Islet of Langerhans (tissue), 1 donor: ENCODE measurements at regions not wholly inside any gene's neighbourhood (a gene's known extent, or its start where the extent isn't known, plus 50 kb on each side); places are given as distances from the start of the nearest gene placed in this dataset.
A peak's percentile ranks its signal among the peaks of the same experiment; 100 is the strongest.
"Not testable (repeated sequence)": the region's sequence is repeated elsewhere in the genome, so short reads cannot be mapped to it uniquely, and the experiment has no call there.

ENCODE experiments used
- FAIRE-seq: peaks from one replicate; lab custom pipeline; 2011; peaks lifted over from hg19 to GRCh38; lab: Jason Lieb, UNC

DNA sequence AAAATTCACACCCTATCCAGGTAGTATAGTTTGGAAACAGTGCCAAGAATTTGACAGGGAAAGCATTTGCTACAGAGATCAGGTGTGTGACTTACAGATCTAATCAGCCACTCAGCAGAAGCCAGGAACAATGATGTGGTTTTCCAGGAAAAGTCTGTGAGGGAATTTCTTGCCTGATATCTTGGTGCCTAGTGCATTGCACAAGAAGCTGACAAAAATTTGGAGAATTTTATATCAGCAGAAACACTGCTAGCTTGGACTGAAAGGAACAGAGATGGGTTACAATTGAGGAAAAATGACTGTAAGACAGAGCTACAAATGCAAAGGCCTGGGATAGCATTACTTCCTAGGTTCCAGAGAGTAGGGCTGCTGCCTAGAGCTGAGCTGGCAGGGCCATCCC, 658.1 kb upstream of the CHD1 start:
- no peak for FAIRE-seq

DNA sequence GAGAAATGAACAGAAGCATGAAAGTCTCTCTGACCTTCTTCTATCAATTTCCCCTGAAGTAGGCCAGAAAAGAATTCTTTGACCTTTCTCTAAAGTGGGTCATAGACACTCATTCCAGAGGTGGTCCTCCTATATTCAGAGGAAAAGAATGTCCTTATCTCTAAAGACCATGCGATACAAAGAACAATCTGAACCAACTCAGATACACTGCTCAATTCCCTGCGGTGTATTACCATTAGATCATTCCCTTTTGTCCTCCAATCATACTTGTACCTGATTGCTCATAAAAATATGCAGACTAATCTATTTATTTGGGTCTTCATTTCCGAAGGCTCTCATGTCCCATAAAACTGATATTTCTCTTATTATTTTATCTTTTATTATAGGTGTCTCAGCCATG, 652.4 kb upstream of the CHD1 start:
- peak; percentile 41 for FAIRE-seq

- FAIRE-seq, result not testable (repeated sequence)
These were observed 634.3 kb upstream of the CHD1 start for GRCh38 chr5:99562937-99563627.

- no peak for FAIRE-seq
These were observed 624.5 kb upstream of the CHD1 start for GRCh38 chr5:99553211-99553810.

- no peak for FAIRE-seq
These were observed 615.5 kb upstream of the CHD1 start for GRCh38 chr5:99544356-99544755.

GRCh38 chr5:99543841-99544240, 615.0 kb upstream of the CHD1 start:
- no peak for FAIRE-seq

- FAIRE-seq, result not testable (repeated sequence)
These were observed 605.4 kb upstream of the CHD1 start for GRCh38 chr5:99534241-99534640.

- not testable (repeated sequence) for FAIRE-seq
These were observed 592.9 kb upstream of the CHD1 start for GRCh38 chr5:99521666-99522065.

DNA sequence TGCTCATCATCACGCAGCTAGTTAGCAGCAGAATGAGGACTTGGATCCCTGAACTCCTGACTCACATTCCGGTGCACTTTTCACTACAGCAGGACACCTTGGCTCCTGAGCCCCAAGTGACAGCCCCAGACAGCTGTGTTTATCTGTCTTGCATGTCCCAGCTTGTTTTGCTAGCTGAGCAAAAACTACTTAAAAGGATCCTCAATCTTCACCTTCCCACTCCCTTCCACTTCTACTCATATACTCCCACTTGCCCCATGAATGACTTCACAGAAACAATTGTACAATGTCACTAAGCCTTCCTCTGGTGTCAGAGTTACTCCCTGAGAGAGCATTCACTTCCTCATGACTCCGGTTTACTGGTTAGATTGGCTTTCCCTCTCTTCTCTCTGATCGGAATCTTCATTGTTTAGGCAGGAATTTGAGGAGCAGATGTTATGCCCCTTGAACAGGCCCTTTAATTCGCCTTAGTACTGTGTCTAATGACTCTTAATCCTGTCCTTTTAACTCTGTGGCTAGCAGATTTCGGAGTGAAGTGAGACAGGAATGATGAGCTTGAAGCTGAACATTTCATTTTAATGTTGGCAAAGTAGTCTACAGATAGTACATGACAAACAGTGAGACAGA, 587.2 kb upstream of the CHD1 start:
- FAIRE-seq, result not testable (repeated sequence)

DNA sequence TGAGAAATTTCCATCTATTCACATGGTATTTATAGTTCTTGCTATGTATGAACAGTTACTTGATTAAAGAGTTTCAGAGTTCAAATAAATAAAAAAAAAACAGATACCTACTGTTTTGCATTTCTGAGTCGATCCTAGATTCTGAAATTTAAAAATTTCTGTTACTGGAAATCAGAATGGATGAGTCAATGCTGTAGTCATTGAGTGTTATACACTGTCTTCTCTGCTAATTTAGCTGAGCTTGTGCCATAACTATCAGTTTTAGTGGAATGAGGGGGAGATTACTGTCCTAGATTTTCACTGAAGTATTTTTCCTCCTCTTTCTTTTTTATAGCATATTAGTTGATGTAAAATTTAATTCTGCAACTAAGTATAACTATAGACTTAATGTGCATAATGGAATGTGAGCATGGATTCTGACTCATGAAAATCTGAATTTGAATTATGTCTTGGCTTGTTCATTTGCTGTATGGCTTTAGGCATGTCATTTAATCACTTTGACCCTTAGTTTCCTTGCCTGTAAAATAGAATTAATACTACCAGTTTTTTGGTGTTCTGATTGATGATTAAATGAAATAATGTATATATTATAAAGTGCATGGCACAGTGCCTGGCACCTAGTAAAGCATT, 581.5 kb upstream of the CHD1 start:
- not testable (repeated sequence) for FAIRE-seq

GRCh38 chr5:99509064-99509463, 580.3 kb upstream of the CHD1 start:
- not testable (repeated sequence) for FAIRE-seq

DNA sequence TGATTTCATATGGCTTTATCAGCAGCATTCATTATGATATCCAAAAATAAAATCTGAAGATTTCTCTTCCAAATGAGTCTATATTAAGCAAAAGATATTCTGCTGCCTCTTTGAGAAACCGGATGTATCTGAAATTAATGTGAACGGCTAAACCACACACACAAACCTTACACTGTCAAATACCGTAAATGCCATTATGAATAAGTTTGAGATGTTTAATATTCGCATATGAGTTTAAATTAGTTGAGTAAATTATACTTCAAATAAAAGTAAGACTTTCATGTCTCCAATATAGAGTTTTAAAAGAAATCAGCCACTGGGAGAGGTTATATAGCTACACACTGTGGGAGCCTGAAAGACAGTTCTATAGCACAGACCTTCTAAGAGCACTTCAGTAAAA, 566.6 kb upstream of the CHD1 start:
- peak; percentile 68 for FAIRE-seq

- FAIRE-seq, result not testable (repeated sequence)
These were observed 549.6 kb upstream of the CHD1 start for GRCh38 chr5:99478450-99478849.

- FAIRE-seq, result not testable (repeated sequence)
These were observed 544.5 kb upstream of the CHD1 start for GRCh38 chr5:99473328-99473727.

- FAIRE-seq, result not testable (repeated sequence)
These were observed 542.9 kb upstream of the CHD1 start for GRCh38 chr5:99471726-99472125.

GRCh38 chr5:99471178-99471577, 542.4 kb upstream of the CHD1 start:
- FAIRE-seq, result not testable (repeated sequence)

- peak; percentile 87 for FAIRE-seq
These were observed 541.8 kb upstream of the CHD1 start for GRCh38 chr5:99470636-99471035.

DNA sequence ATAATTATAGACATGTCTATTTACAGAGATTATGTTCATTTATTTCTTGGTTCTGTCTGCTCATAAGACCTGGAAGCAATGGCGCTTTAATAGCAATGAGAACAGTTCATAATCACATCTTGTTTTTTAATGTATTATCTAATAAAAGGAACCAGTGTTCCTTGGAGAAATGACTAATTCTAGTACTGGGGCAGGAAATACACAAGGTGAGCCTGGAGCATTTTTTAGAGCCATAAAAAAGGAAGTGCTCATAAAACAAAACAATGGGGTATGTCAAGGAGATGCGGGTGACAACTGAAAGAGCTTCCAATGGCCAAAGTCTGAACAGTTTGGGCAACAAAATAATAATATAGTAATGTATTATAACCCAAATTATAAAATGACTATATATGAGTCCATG, 531.9 kb upstream of the CHD1 start:
- FAIRE-seq, result no peak

DNA sequence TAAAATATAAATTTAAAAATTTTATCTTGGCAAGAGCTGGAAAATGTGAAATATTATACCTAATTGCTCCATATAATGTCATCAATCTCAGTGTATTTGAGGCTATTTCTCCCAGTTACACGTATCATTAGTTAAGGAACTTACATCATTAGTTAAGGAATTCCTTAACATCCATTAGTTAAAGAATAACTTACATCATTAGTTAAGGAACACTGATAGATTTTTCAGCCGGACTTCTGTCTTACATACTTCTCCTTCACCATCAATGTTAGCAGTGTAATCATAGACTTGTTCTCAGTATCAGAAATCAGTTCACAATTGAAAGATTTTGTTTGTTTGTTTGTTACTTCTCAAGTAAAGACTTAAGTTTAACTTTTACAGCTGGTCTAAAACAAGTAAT, 524.4 kb upstream of the CHD1 start:
- FAIRE-seq, result no peak

- FAIRE-seq, result no peak
These were observed 521.0 kb upstream of the CHD1 start for GRCh38 chr5:99449786-99450185.

GRCh38 chr5:99445805-99446204, 517.0 kb upstream of the CHD1 start:
- FAIRE-seq, result no peak

DNA sequence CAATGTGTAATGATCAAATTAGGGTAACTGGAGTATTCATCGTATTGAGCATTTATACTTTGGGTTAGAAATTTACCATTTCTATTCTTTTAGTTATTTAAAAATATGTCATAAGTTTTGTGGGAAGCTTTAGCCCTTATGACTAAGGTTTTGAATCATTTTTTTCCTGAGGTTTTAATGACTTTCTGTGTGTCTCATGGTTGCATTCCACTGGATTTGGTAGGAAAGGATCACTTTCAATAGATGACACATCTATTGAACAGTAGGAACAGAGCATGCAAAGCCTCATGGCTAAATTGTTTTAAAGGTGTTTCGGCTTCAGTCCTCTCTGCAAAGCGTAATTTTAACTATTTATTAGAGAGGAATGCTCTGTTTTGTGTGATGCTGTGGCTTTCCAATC, 512.4 kb upstream of the CHD1 start:
- no peak for FAIRE-seq

DNA sequence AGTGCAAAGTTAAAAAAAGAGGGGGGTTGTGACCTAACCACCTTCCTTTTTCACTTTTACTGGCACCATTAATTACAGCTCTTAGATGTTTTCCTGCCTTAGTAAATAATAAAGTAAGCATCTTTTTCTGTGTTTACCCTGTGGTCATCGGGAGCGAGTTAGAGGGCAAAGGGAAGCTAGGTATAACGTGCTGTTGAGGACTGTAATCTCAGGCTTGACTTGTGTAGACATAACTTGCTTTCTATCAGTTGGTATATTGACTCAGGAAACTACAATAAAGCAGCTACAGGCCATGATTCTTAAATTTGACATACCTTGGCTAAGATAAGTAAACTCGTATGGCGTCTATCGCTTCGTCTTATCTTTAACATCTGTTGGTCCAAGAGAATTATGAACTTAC, 509.8 kb upstream of the CHD1 start:
- no peak for FAIRE-seq
